Mesendoderm (in vitro differentiated cells): ENCODE measurements at regions not wholly inside any gene's neighbourhood (a gene's known extent, or its start where the extent isn't known, plus 50 kb on each side); places are given as distances from the start of the nearest gene placed in this dataset.
"Not testable (repeated sequence)": the region's sequence is repeated elsewhere in the genome, so short reads cannot be mapped to it uniquely, and the experiment has no call there.

Source experiments
- DNase-seq: peaks from one replicate; pipeline ENCODE4 v3.0.0; 2013
- H2AK5ac ChIP-seq: 2 replicates; pipeline ENCODE4 v1.6.1; 2013; ENCODE audit warnings: low read length, inconsistent platforms
- H2BK120ac ChIP-seq: 2 replicates; pipeline ENCODE4 v1.6.1; 2013; ENCODE audit warnings: low read depth, mild to moderate bottlenecking, low read length, moderate library complexity, mixed read lengths
- H2BK15ac ChIP-seq: replicated peaks from 2 replicates; pipeline ENCODE4 v1.6.1; 2013; ENCODE audit warnings: low read depth, mild to moderate bottlenecking, moderate library complexity
- H2BK5ac ChIP-seq: 2 replicates; pipeline ENCODE4 v1.6.1; 2013; ENCODE audit warnings: low read length, inconsistent platforms
- H3K18ac ChIP-seq: 2 replicates; pipeline ENCODE4 v1.6.1; 2013; ENCODE audit warnings: mild to moderate bottlenecking, low read length, mixed read lengths
- H3K23ac ChIP-seq: one replicate; pipeline ENCODE4 v1.6.1; 2013; ENCODE audit warnings: low read length
- H3K27ac ChIP-seq: 2 replicates; pipeline ENCODE4 v1.5.1; 2013; ENCODE audit warnings: low read depth, mild to moderate bottlenecking, inconsistent platforms, low read length, moderate library complexity
- H3K27me3 ChIP-seq: 2 replicates; pipeline ENCODE4 v1.6.1; 2013; ENCODE audit warnings: low read length, control low read depth, mild to moderate bottlenecking, inconsistent platforms; ENCODE audit not compliant: insufficient read depth, poor library complexity
- H3K36me3 ChIP-seq: 2 replicates; pipeline ENCODE4 v1.6.1; 2013; ENCODE audit warnings: low read length, inconsistent platforms; ENCODE audit not compliant: control insufficient read depth, insufficient read depth
- H3K4ac ChIP-seq: one replicate; pipeline ENCODE4 v1.6.1; 2013; ENCODE audit warnings: low read depth, mild to moderate bottlenecking, low read length, moderate library complexity
- H3K4me1 ChIP-seq: 2 replicates; pipeline ENCODE4 v1.6.1; 2013; ENCODE audit warnings: low read depth, low read length, inconsistent platforms; ENCODE audit not compliant: control insufficient read depth
- H3K4me2 ChIP-seq: 2 replicates; pipeline ENCODE4 v1.6.1; 2013; ENCODE audit warnings: low read length
- H3K4me3 ChIP-seq: 2 replicates; pipeline ENCODE4 v1.5.1; 2013; ENCODE audit warnings: mild to moderate bottlenecking, low read length
- H3K56ac ChIP-seq: one replicate; pipeline ENCODE4 v1.6.1; 2013; ENCODE audit warnings: low read length
- H3K79me1 ChIP-seq: 2 replicates; pipeline ENCODE4 v1.6.1; 2013; ENCODE audit warnings: low read length, inconsistent platforms
- H3K79me2 ChIP-seq: 2 replicates; pipeline ENCODE4 v1.6.1; 2013; ENCODE audit warnings: mild to moderate bottlenecking, low read length; ENCODE audit not compliant: control insufficient read depth, insufficient read depth
- H3K9ac ChIP-seq: 2 replicates; pipeline ENCODE4 v1.6.1; 2013; ENCODE audit warnings: low read length, inconsistent platforms
- H4K5ac ChIP-seq: one replicate; pipeline ENCODE4 v1.6.1; 2013; ENCODE audit warnings: low read length
- H4K8ac ChIP-seq: one replicate; pipeline ENCODE4 v1.6.1; 2013; ENCODE audit warnings: low read depth, mild to moderate bottlenecking, control low read depth, low read length, moderate library complexity
- WGBS: extraction: QIAGEN DNeasy Blood & Tissue Kit; methylation state at CpG from one replicate; pipeline ENCODE4 v1.1.7; 2013; ENCODE audit warnings: low lambda C conversion rate, missing lambda C conversion rate; ENCODE audit not compliant: insufficient coverage; ENCODE audit errors: extremely low coverage; 5-methylcytosine and 5-hydroxymethylcytosine counted together

GRCh38 chr2:131425231-131425941, 50.5 kb upstream of the TUBA3D start:
- H4K8ac ChIP-seq = no peak overlapping the region
- no peak overlapping the region for H2BK5ac ChIP-seq
- H3K56ac ChIP-seq = peak overlapping the region; percentile 25
- no peak overlapping the region for H4K5ac ChIP-seq
- DNase-seq = no peak
- H2BK15ac ChIP-seq = no peak overlapping the region
- no peaks in the 10 kb centered on the region for H3K79me2 ChIP-seq
- H3K4ac ChIP-seq = no peak overlapping the region
- H2AK5ac ChIP-seq = no peak overlapping the region
- H3K27me3 ChIP-seq = peaks cover 6% of the 10 kb centered on the region
- no peak overlapping the region for H3K9ac ChIP-seq
- H3K23ac ChIP-seq = no peak overlapping the region
- H3K4me2 ChIP-seq = no peak overlapping the region
- no CpG with 5 or more reads among the region's 57 CpGs for WGBS
- no peak overlapping the region for H3K4me3 ChIP-seq
- no peaks in the 10 kb centered on the region for H3K36me3 ChIP-seq
- peak overlapping the region; percentile 92 for H3K18ac ChIP-seq
- no peak overlapping the region for H2BK120ac ChIP-seq
- H3K79me1 ChIP-seq = no peaks in the 10 kb centered on the region
- no peak overlapping the region for H3K27ac ChIP-seq
- H3K4me1 ChIP-seq = no peaks in the 10 kb centered on the region

DNA sequence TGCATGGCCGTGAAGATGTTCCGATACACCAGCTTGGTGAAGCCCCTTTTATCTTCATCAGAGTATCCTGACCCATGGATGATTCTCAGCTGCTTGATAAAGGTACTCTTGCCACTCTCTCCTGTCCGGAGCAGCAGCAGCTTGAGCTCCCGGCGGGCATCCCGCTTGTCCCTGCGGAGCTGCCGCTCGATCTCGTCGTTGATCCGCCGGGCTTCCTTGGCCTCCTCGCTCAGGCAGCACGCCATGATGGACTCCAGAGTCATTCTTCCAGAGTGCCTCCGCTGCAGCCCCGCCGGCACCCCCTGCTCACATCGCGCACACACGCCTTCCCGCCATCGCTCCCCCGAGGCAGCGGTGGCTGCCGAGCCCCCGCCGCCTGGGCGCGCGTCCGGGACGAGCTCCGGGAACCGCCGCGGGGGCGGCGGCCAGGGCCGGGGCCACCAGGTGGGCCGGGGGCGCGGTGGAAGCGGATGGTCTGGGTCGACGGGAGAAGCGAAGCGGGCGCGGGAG, 51.3 kb upstream of the TUBA3D start:
- H4K5ac ChIP-seq, H3K4ac ChIP-seq, H3K4me3 ChIP-seq, H2BK120ac ChIP-seq, H2AK5ac ChIP-seq, H3K79me2 ChIP-seq, H3K36me3 ChIP-seq, H3K23ac ChIP-seq, H3K27ac ChIP-seq, H2BK5ac ChIP-seq, H3K27me3 ChIP-seq, H3K79me1 ChIP-seq, H3K4me2 ChIP-seq, H2BK15ac ChIP-seq, H3K4me1 ChIP-seq, H4K8ac ChIP-seq: not testable (repeated sequence)
- H3K56ac ChIP-seq = peak overlapping the region; percentile 79
- peak overlapping the region; percentile 39 for H3K18ac ChIP-seq
- no CpG with 5 or more reads among the region's 50 CpGs for WGBS
- H3K9ac ChIP-seq = peak overlapping the region; percentile 55
- DNase-seq = peak; percentile 12

DNA sequence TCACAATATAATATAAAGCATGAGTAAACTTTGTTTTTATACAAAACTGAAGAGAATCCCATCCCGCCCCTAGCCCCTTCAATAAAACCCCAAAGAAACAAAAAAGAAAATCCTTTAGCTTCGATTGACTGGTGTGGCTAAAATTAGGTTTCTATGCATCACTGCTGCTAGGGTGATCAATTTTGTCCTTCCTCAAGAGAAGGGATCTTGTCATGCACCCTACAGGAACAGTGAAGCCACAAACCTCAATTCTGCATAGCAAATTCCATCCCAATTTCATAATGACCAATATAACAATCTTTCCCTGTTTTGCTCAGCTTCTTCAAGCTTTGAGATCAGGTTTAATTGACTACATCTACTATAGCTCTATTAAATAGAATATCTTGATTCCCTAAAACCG, 55.2 kb upstream of the TUBA3D start:
- H3K36me3 ChIP-seq, H4K8ac ChIP-seq: not testable (repeated sequence)
- WGBS = no CpG with 5 or more reads among the region's 3 CpGs

DNA sequence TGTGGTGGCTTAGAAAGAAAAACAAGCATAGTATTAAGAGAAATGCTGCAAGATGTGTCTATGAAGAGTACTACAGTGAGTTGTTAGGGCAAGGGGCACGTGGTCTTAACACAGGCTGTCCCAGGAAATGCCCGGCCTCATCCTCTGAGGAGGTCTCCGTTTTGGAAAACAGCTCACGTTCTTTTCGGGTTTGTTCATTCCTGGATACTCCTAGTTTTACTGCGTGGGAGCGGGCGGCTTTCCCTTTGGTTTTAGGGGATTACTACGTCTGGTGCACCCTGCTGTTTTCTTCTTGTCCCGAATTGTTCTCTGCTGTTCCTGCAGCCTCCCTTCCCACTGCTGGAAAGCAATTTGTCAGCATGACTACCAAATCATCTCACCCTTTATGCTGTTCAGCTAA, 55.5 kb upstream of the RAB6D start:
- Histone ChIP-seq H3K36me3 (no peaks in the 10 kb centered on the region), H3K27me3 (no peaks in the 10 kb centered on the region), H3K79me1 (no peaks in the 10 kb centered on the region), H3K23ac (no peak overlapping the region), H4K5ac (no peak overlapping the region), H3K4ac (no peak overlapping the region), H3K56ac (peak overlapping the region; percentile 53), H3K18ac (no peak overlapping the region), H2BK120ac (no peak overlapping the region), H2BK15ac (no peak overlapping the region), H3K27ac (no peak overlapping the region), H3K4me2 (peak overlapping the region; percentile 24), H3K79me2 (no peaks in the 10 kb centered on the region), H3K4me1 (peaks cover 3% of the 10 kb centered on the region), H4K8ac (no peak overlapping the region), H2AK5ac (no peak overlapping the region), H2BK5ac (no peak overlapping the region), H3K9ac (no peak overlapping the region), H3K4me3 (no peak overlapping the region)
- peak; percentile 44 for DNase-seq
- WGBS = no CpG with 5 or more reads among the region's 10 CpGs

More for the DNA sequence above, 55.2 kb upstream of the TUBA3D start:
- H2BK5ac ChIP-seq, H3K27me3 ChIP-seq, H4K5ac ChIP-seq, H2BK120ac ChIP-seq, H3K4me1 ChIP-seq, H3K4me3 ChIP-seq, H3K27ac ChIP-seq, H3K23ac ChIP-seq, H3K9ac ChIP-seq, H3K79me1 ChIP-seq, H3K4me2 ChIP-seq, H3K56ac ChIP-seq, H2AK5ac ChIP-seq, H2BK15ac ChIP-seq, H3K4ac ChIP-seq, H3K79me2 ChIP-seq, DNase-seq, H3K18ac ChIP-seq: not testable (repeated sequence)

- no peak overlapping the region for H2BK5ac ChIP-seq
- no peak overlapping the region for H3K4me2 ChIP-seq
Observed at GRCh38 chr2:131418625-131419024, 54.7 kb upstream of the RAB6D start.

DNA sequence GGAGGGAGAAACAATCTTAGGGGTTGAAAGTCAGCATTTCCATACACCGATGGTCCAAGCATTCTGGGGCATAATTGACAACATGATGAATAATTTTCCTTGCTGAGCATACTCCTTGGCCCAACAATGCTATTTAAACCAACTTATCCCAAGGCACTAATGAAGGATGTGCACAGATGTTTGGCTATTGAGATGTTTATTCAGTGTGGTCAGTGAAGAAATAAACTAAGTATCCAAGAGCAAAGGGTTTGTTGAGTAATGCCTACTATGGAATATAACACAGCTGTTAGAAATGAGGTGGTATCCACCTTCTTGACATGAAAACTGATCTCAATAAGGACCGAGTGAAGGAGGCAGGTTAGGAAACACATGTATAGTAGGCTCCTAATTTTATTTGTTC, 53.9 kb upstream of the RAB6D start:
- Histone ChIP-seq H3K4me2 (no peak overlapping the region), H3K27ac (no peak overlapping the region), H3K4me1 (peaks cover 3% of the 10 kb centered on the region), H3K79me1 (no peaks in the 10 kb centered on the region), H3K18ac (no peak overlapping the region), H3K27me3 (no peaks in the 10 kb centered on the region), H3K4me3 (no peak overlapping the region), H2BK5ac (no peak overlapping the region), H2AK5ac (no peak overlapping the region), H3K9ac (no peak overlapping the region), H3K36me3 (no peaks in the 10 kb centered on the region), H2BK120ac (no peak overlapping the region), H3K79me2 (no peaks in the 10 kb centered on the region), H2BK15ac (no peak overlapping the region), H4K5ac (no peak overlapping the region), H3K56ac (no peak overlapping the region), H3K23ac (no peak overlapping the region), H3K4ac (no peak overlapping the region), H4K8ac (no peak overlapping the region)
- no peak for DNase-seq
- no CpG with 5 or more reads among the region's 2 CpGs for WGBS

More at GRCh38 chr2:131418625-131419024, 54.7 kb upstream of the RAB6D start:
- Histone ChIP-seq H4K5ac (no peak overlapping the region), H3K4me1 (peaks cover 3% of the 10 kb centered on the region), H3K56ac (no peak overlapping the region), H4K8ac (no peak overlapping the region), H3K4me3 (no peak overlapping the region), H3K18ac (no peak overlapping the region), H3K27ac (no peak overlapping the region), H3K9ac (no peak overlapping the region), H2BK15ac (no peak overlapping the region), H2BK120ac (no peak overlapping the region), H3K4ac (no peak overlapping the region), H3K79me2 (no peaks in the 10 kb centered on the region), H3K79me1 (no peaks in the 10 kb centered on the region), H2AK5ac (no peak overlapping the region), H3K36me3 (no peaks in the 10 kb centered on the region), H3K23ac (no peak overlapping the region), H3K27me3 (no peaks in the 10 kb centered on the region)
- WGBS = no CpG with 5 or more reads among the region's 8 CpGs
- DNase-seq = no peak
